ENCODE measurements at regions not wholly inside any gene's neighbourhood (a gene's known extent, or its start where the extent isn't known, plus 50 kb on each side); places are given as distances from the start of the nearest gene placed in this dataset.
"Not testable (repeated sequence)": the region's sequence is repeated elsewhere in the genome, so short reads cannot be mapped to it uniquely, and the experiment has no call there.

DNA sequence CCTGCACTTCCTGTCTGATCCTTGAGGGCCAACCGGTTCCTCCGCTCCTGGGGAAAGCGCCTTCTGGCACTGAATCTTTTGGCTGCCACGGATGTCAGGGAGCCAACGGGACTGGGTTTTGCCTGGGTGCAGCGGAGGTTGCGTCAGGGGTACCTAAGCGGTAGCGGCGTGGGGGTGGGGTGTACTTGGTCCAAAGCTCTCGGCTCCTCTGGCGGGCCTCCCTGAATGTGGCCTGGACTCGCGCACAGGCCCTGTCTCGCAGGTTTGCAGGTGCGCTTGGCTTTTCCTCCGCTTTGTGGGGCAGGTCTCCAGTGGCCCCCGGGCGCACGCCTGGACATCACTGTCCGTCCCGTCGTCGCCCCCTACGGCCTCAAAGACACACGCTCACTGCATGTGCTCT is 1410.1 kb upstream of the PCDH10 start:
- not testable (repeated sequence) for DNase-seq

- DNase-seq: not testable (repeated sequence)
Observed at GRCh38 chr4:131741836-131742235, 1407.3 kb upstream of the PCDH10 start.

DNA sequence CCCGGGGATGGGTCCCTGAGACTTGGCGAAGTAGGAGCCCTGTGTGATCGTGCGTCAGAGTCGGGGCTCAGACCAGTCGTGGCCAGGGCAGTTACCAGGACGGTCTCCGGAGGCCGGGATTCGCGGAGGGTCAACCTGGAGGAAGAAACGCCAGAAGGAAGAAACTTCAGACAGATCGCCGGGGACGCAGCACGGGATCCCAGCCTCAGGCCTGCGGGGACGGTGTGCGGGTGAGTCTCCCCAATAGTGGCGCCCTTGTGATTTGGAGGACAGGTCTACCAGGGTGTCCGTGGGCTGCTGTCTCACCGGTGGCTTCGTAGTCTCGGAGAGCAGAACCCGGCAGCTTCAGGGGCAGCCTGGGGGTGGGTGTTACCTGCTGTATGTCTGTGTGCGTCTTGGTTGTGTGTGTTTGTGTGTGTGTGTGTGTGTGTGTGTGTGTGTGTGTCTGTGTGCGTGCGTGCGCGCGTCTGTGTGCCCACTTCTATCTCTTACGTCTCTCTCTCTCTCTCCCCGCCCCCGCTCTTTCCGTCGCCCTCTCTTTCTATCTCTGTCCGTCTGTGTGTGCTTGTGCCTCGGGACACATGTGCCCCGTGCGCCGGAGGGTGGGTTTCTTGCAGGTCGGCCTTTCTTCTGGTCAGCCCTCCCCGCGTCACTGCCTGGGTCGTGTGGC is 1406.4 kb upstream of the PCDH10 start:
- not testable (repeated sequence) for DNase-seq

DNA sequence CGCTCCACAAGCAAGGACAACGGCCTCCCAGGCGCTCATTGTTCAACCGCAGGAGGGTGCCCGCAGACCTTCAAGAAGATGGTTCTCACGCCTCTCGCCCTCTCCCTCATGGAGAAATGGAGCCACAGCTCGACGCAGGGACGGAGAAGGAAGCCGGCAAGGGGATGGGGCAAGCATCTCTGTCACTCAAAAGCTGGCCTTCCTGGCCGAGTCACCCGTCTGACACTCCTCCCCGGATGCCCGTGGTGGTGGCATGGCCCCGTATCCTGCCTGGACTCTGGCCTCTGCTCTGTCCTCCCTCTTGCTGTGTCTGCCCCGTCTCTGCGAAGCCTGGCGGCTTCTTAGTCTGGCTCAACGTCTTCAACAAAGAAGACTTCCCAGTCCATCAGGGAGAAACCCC is 1405.7 kb upstream of the PCDH10 start:
- not testable (repeated sequence) for DNase-seq

- DNase-seq: not testable (repeated sequence)
Observed at GRCh38 chr4:131747203-131747602, 1401.9 kb upstream of the PCDH10 start.

DNA sequence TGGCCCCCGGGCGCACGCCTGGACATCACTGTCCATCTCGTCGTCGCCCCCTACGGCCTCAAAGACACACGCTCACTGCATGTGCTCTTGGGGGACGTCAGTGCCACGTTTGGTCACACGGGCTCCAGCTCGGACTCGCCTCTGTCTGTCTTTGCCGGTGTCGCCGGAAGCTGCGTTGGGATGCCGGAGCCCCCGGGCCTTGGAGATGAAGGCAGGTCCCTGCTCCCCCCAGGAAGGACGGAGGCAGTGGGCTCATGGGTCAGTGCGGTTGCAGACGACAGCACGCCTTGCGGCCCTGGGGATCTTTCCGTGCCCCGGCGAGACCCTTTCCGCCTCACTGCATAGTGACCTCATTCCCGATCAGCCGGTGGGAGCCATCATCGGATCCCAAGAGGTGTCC is 1399.9 kb upstream of the PCDH10 start:
- DNase-seq: not testable (repeated sequence)

DNA sequence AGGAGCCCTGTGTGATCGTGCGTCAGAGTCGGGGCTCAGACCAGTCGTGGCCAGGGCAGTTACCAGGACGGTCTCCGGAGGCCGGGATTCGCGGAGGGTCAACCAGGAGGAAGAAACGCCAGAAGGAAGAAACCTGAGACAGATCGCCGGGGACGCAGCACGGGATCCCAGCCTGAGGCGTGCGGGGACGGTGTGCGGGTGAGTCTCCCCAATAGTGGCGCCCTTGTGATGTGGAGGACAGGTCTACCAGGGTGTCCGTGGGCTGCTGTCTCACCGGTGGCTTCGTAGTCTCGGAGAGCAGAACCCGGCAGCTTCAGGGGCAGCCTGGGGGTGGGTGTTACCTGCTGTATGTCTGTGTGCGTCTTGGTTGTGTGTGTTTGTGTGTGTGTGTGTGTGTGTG is 1399.1 kb upstream of the PCDH10 start:
- DNase-seq: not testable (repeated sequence)

GRCh38 chr4:131750469-131750868 is 1398.6 kb upstream of the PCDH10 start:
- peak; percentile 8 for DNase-seq

GRCh38 chr4:131762234-131762633 is 1386.9 kb upstream of the PCDH10 start:
- DNase-seq: not testable (repeated sequence)

DNA sequence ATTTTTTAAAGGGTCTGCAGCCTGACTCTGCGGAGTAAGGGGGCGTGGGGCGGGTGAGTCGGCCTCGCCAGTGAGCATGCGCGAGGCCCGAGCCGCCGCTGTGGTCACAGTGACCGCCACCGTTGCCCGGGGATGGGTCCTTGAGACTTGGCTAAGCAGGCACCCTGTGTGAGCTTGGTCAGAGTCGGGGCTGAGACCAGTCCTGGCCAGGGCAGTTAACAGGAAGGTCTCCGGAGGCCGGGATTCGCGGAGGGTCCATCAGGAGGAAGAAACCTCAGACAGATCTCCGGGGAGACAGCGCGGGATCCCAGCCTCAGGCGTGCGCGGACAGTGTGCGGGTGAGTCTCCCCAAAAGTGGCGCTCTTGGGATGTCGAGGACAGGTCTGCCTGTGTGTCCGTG is 1384.4 kb upstream of the PCDH10 start:
- DNase-seq: no peak

DNA sequence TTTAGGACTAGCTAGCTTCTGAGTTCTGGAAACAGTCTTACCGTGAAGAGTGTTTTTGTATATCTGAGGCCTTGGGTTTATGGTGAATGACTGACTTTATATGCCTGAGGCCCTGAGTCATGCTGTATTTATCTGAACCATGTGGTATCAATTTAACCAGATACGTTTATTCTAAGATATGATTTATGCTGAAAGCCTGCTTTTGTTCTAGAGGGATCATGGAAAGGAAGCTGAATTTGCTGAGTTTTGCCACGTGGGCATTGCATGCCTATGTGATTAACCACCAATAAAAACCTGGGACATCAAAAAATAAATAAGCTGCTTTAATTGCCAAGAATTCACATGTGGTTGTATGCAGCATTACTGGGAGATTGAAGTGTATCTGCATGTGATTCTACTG is 1374.7 kb upstream of the PCDH10 start:
- not testable (repeated sequence) for DNase-seq

DNA sequence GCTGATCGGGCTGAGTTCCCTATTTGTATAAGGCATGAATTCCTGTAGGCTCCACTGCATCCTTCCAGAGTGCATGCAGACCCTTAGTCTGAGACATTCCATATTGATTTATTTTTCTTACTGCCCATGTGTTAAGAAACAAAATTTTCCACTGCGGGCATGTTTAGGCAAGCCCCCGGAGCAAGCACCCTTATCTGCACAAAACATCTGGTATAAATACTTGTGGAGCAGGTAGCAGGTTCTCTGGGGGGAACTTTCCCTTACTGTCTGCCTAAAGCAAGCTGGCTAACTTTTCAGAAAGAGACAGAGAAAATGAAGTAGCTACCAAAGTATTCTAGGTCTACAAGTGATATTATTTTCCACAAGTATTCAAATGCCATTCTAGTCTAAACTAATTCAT is 1338.5 kb upstream of the PCDH10 start:
- not testable (repeated sequence) for DNase-seq

Data from activated T-cell treated with anti-CD3 and anti-CD28 coated beads for 4 hours (primary cell).